GM21423 (cell line): ENCODE measurements at regions not wholly inside any gene's neighbourhood (a gene's known extent, or its start where the extent isn't known, plus 50 kb on each side); places are given as distances from the start of the nearest gene placed in this dataset.

Experiments
- ATAC-seq: cut with Tn5 transposase; IDR thresholded peaks from one replicate; pipeline ENCODE4 v1.9.1; 2021; ENCODE audit warnings: mild to moderate bottlenecking, moderate library complexity; ENCODE audit not compliant: unreplicated experiment

- ATAC-seq = no peak
These were observed 476.2 kb downstream of the FSCB start for GRCh38 chr14:44030831-44031383.

GRCh38 chr14:44029933-44030332 is 477.1 kb downstream of the FSCB start:
- ATAC-seq = no peak

GRCh38 chr14:44027397-44027796 is 479.7 kb downstream of the FSCB start:
- no peak for ATAC-seq

- no peak for ATAC-seq
These were observed 496.5 kb downstream of the FSCB start for GRCh38 chr14:44010595-44010994.

- no peak for ATAC-seq
These were observed 497.0 kb downstream of the FSCB start for GRCh38 chr14:44010071-44010470.

GRCh38 chr14:44009642-44010041 is 497.4 kb downstream of the FSCB start:
- ATAC-seq = no peak

GRCh38 chr14:43988989-43989388 is 518.1 kb downstream of the FSCB start:
- no peak for ATAC-seq

GRCh38 chr14:43983721-43984120 is 523.4 kb downstream of the FSCB start:
- no peak for ATAC-seq

GRCh38 chr14:43981135-43981768 is 525.8 kb downstream of the FSCB start:
- ATAC-seq = no peak

GRCh38 chr14:43956741-43957140 is 550.3 kb downstream of the FSCB start:
- no peak for ATAC-seq

GRCh38 chr14:43949400-43949799 is 557.7 kb downstream of the FSCB start:
- no peak for ATAC-seq

- no peak for ATAC-seq
These were observed 567.2 kb downstream of the FSCB start for GRCh38 chr14:43939836-43940235.

- ATAC-seq = no peak
These were observed 568.3 kb downstream of the FSCB start for GRCh38 chr14:43938588-43939281.

- no peak for ATAC-seq
These were observed 570.1 kb downstream of the FSCB start for GRCh38 chr14:43937001-43937400.

- ATAC-seq = no peak
These were observed 573.0 kb downstream of the FSCB start for GRCh38 chr14:43934102-43934501.

- no peak for ATAC-seq
These were observed 592.9 kb downstream of the FSCB start for GRCh38 chr14:43914041-43914693.

GRCh38 chr14:43903209-43903608 is 603.9 kb downstream of the FSCB start:
- ATAC-seq = no peak

- ATAC-seq = no peak
These were observed 605.0 kb downstream of the FSCB start for GRCh38 chr14:43901911-43902673.

GRCh38 chr14:43900173-43900655 is 606.9 kb downstream of the FSCB start:
- no peak for ATAC-seq

GRCh38 chr14:43898687-43899086 is 608.4 kb downstream of the FSCB start:
- ATAC-seq = no peak

- ATAC-seq = no peak
These were observed 611.0 kb downstream of the FSCB start for GRCh38 chr14:43896044-43896443.
